HUES48 (cell line): ENCODE measurements at regions not wholly inside any gene's neighbourhood (a gene's known extent, or its start where the extent isn't known, plus 50 kb on each side); places are given as distances from the start of the nearest gene placed in this dataset.

Source experiments
- H3K27ac ChIP-seq: one replicate; pipeline ENCODE4 v1.7.0; 2013; ENCODE audit warnings: low read depth, low read length, inconsistent platforms
- H3K27me3 ChIP-seq: 2 replicates; pipeline ENCODE4 v1.6.1; 2013; ENCODE audit warnings: mild to moderate bottlenecking, low read length; ENCODE audit not compliant: control insufficient read depth, insufficient read depth
- H3K36me3 ChIP-seq: 2 replicates; pipeline ENCODE4 v1.6.1; 2013; ENCODE audit warnings: low read length; ENCODE audit not compliant: control insufficient read depth, insufficient read depth
- H3K4me1 ChIP-seq: 2 replicates; pipeline ENCODE4 v1.6.1; 2013; ENCODE audit warnings: mild to moderate bottlenecking, low read length; ENCODE audit not compliant: control insufficient read depth, insufficient read depth
- H3K4me3 ChIP-seq: 2 replicates; pipeline ENCODE4 v1.5.1; 2013; ENCODE audit warnings: mild to moderate bottlenecking, low read depth, low read length
- H3K9ac ChIP-seq: 2 replicates; pipeline ENCODE4 v1.6.1; 2013; ENCODE audit warnings: mild to moderate bottlenecking, low read depth, low read length, moderate library complexity
- H3K9me3 ChIP-seq: 2 replicates; pipeline ENCODE4 v1.6.1; 2013; ENCODE audit warnings: low read length; ENCODE audit not compliant: control insufficient read depth, insufficient read depth

- Histone ChIP-seq H3K9me3 (no peaks in the 10 kb centered on the region), H3K4me1 (no peaks in the 10 kb centered on the region), H3K36me3 (no peaks in the 10 kb centered on the region), H3K27me3 (no peaks in the 10 kb centered on the region), H3K9ac (no peak overlapping the region), H3K4me3 (no peak overlapping the region), H3K27ac (no peak overlapping the region)
Observed at GRCh38 chr4:188612659-188613058, 473.4 kb downstream of the TRIML1 start.

GRCh38 chr4:188613976-188614375 lies 474.7 kb downstream of the TRIML1 start:
- Histone ChIP-seq H3K9me3 (no peaks in the 10 kb centered on the region), H3K4me3 (no peak overlapping the region), H3K4me1 (peaks cover under 1% of the 10 kb centered on the region; the same call in 1 of the 2 replicates), H3K27me3 (peaks cover 6% of the 10 kb centered on the region), H3K27ac (no peak overlapping the region), H3K9ac (no peak overlapping the region), H3K36me3 (no peaks in the 10 kb centered on the region)

- no peaks in the 10 kb centered on the region for H3K9me3 ChIP-seq
- H3K4me3 ChIP-seq: peak overlapping the region; percentile 30; the same call in 1 of the 2 replicates
- H3K9ac ChIP-seq: no peak overlapping the region
- peaks cover 17% of the 10 kb centered on the region for H3K27me3 ChIP-seq
- no peaks in the 10 kb centered on the region for H3K36me3 ChIP-seq
- H3K4me1 ChIP-seq: peaks cover 17% of the 10 kb centered on the region
- no peak overlapping the region for H3K27ac ChIP-seq
Observed at GRCh38 chr4:188619456-188620149, 480.4 kb downstream of the TRIML1 start.

- H3K9ac ChIP-seq: no peak overlapping the region
- H3K27ac ChIP-seq: no peak overlapping the region
- H3K4me1 ChIP-seq: peaks cover 17% of the 10 kb centered on the region
- peaks cover 17% of the 10 kb centered on the region for H3K27me3 ChIP-seq
- H3K9me3 ChIP-seq: no peaks in the 10 kb centered on the region
- no peak overlapping the region for H3K4me3 ChIP-seq
- H3K36me3 ChIP-seq: no peaks in the 10 kb centered on the region
Observed at GRCh38 chr4:188620608-188621007, 481.4 kb downstream of the TRIML1 start.

- peaks cover 17% of the 10 kb centered on the region for H3K4me1 ChIP-seq
- H3K9ac ChIP-seq: no peak overlapping the region
- H3K27ac ChIP-seq: no peak overlapping the region
- no peak overlapping the region for H3K4me3 ChIP-seq
- H3K27me3 ChIP-seq: peaks cover 15% of the 10 kb centered on the region
- H3K36me3 ChIP-seq: no peaks in the 10 kb centered on the region
- no peaks in the 10 kb centered on the region for H3K9me3 ChIP-seq
Observed at GRCh38 chr4:188623314-188623854, 484.1 kb downstream of the TRIML1 start.

GRCh38 chr4:188624370-188624769 lies 485.1 kb downstream of the TRIML1 start:
- Histone ChIP-seq H3K4me3 (no peak overlapping the region), H3K27me3 (peaks cover 7% of the 10 kb centered on the region), H3K36me3 (no peaks in the 10 kb centered on the region), H3K4me1 (peaks cover 13% of the 10 kb centered on the region; the same call in 1 of the 2 replicates), H3K27ac (no peak overlapping the region), H3K9me3 (no peaks in the 10 kb centered on the region), H3K9ac (no peak overlapping the region)

- H3K4me3 ChIP-seq: no peak overlapping the region
- no peaks in the 10 kb centered on the region for H3K9me3 ChIP-seq
- no peak overlapping the region for H3K27ac ChIP-seq
- H3K27me3 ChIP-seq: no peaks in the 10 kb centered on the region
- H3K9ac ChIP-seq: no peak overlapping the region
- H3K36me3 ChIP-seq: no peaks in the 10 kb centered on the region
- no peaks in the 10 kb centered on the region for H3K4me1 ChIP-seq
Observed at GRCh38 chr4:188627892-188628291, 488.7 kb downstream of the TRIML1 start.

- H3K9ac ChIP-seq: no peak overlapping the region
- peaks cover 13% of the 10 kb centered on the region for H3K4me1 ChIP-seq
- no peak overlapping the region for H3K27ac ChIP-seq
- H3K27me3 ChIP-seq: no peaks in the 10 kb centered on the region
- H3K9me3 ChIP-seq: no peaks in the 10 kb centered on the region
- H3K36me3 ChIP-seq: no peaks in the 10 kb centered on the region
- H3K4me3 ChIP-seq: no peak overlapping the region
Observed at GRCh38 chr4:188639479-188640100, 500.3 kb downstream of the TRIML1 start.

- H3K27ac ChIP-seq: no peak overlapping the region
- H3K4me1 ChIP-seq: peaks cover 21% of the 10 kb centered on the region; the same call in 1 of the 2 replicates
- no peak overlapping the region for H3K9ac ChIP-seq
- no peaks in the 10 kb centered on the region for H3K27me3 ChIP-seq
- no peaks in the 10 kb centered on the region for H3K9me3 ChIP-seq
- H3K36me3 ChIP-seq: no peaks in the 10 kb centered on the region
- no peak overlapping the region for H3K4me3 ChIP-seq
Observed at GRCh38 chr4:188647820-188648370, 508.7 kb downstream of the TRIML1 start.

- Histone ChIP-seq H3K27ac (no peak overlapping the region), H3K4me1 (peaks cover 19% of the 10 kb centered on the region; the same call in 1 of the 2 replicates), H3K27me3 (no peaks in the 10 kb centered on the region)
Observed at GRCh38 chr4:188649635-188650034, 510.4 kb downstream of the TRIML1 start.

GRCh38 chr4:188650516-188650915 lies 511.3 kb downstream of the TRIML1 start:
- peaks cover 19% of the 10 kb centered on the region; the same call in 1 of the 2 replicates for H3K4me1 ChIP-seq
- H3K9ac ChIP-seq: no peak overlapping the region
- no peaks in the 10 kb centered on the region for H3K9me3 ChIP-seq
- no peaks in the 10 kb centered on the region for H3K36me3 ChIP-seq
- no peaks in the 10 kb centered on the region for H3K27me3 ChIP-seq
- no peak overlapping the region for H3K27ac ChIP-seq
- H3K4me3 ChIP-seq: no peak overlapping the region

More at GRCh38 chr4:188649635-188650034, 510.4 kb downstream of the TRIML1 start:
- no peak overlapping the region for H3K9ac ChIP-seq
- H3K4me3 ChIP-seq: no peak overlapping the region
- no peaks in the 10 kb centered on the region for H3K9me3 ChIP-seq
- no peaks in the 10 kb centered on the region for H3K36me3 ChIP-seq
